ENCODE measurements at regions not wholly inside any gene's neighbourhood (a gene's known extent, or its start where the extent isn't known, plus 50 kb on each side); places are given as distances from the start of the nearest gene placed in this dataset.

DNA sequence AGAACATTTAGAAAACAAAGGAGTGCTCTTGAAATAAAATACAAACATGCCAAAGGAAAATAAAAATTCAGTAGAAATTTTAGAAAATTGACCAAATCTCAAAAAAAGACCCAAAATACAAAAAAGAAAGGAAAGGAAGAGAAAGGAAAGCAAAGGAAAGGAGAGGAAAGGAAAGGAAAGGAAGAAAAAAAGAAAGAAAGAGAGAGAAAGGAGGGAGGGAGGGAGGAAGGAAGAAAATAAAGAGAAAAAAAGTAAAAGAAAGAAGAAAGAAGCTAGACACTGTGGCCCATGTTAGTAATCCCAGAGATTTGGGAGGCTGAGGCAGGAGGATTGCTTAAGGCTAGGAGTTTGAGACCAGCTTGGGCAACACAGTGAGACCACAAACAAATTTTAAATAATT, 500.1 kb upstream of the VRK2 start (continued):
- TF ChIP-seq ESRRA (CRISPR knock-in tag; IDR thresholded peaks at IDR 0.05; ENCODE audit: low read depth): no peak
- no peak for TF ChIP-seq NKX3-1 (CRISPR knock-in tag; IDR thresholded peaks at IDR 0.05)
- TF ChIP-seq ZNF136 (CRISPR knock-in tag; IDR thresholded peaks at IDR 0.05; ENCODE audit: low read depth): no peak
- no peak for TF ChIP-seq RBM22 (optimal IDR thresholded peaks at IDR 0.05; ENCODE audit: low read length)
- no peak for TF ChIP-seq ZNF777 (CRISPR knock-in tag; IDR thresholded peaks at IDR 0.05)
- TF ChIP-seq ZNF639 (CRISPR knock-in tag; conservative IDR thresholded peaks at IDR 0.05): no peak
- no peak for TF ChIP-seq JUND (CRISPR knock-in tag; IDR thresholded peaks at IDR 0.05)
- no peak for TF ChIP-seq ATF6 (CRISPR knock-in tag; conservative IDR thresholded peaks at IDR 0.05)

DNA sequence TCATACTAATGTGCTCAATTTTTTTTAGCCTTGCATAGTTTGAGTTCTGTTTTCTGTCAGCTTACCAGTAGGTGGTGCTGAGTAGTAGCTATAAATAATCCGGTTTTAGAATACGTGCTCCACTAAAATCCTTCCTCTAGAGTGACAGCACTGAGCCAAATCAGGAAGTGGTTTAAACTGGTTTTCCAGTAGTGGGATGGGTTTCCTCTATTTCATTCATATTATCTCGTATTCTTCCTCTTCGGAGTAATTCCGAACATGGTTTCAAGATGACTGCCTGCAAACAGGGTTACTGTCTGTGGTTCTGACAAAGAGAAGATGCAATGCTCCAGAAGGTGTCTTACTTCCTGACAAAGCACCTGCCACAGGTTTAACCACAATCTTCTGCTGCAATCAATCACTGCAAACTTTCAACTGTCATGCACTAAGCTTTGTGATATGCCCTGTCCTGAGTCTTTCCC, 496.9 kb upstream of the VRK2 start:
- intact Hi-C loops (cut with micrococcal nuclease; ENCODE audit: unreplicated experiment): no loop called here
- no peak for DNase-seq (ENCODE audit: low spot score)

More for the DNA sequence above, 496.9 kb upstream of the VRK2 start:
- 0 out of 2 replicates have a peak, but pooled peaks have one; percentile 46 for TF ChIP-seq ZSCAN29 (CRISPR knock-in tag; conservative IDR thresholded peaks at IDR 0.05)
- TF ChIP-seq, protein P1, sequence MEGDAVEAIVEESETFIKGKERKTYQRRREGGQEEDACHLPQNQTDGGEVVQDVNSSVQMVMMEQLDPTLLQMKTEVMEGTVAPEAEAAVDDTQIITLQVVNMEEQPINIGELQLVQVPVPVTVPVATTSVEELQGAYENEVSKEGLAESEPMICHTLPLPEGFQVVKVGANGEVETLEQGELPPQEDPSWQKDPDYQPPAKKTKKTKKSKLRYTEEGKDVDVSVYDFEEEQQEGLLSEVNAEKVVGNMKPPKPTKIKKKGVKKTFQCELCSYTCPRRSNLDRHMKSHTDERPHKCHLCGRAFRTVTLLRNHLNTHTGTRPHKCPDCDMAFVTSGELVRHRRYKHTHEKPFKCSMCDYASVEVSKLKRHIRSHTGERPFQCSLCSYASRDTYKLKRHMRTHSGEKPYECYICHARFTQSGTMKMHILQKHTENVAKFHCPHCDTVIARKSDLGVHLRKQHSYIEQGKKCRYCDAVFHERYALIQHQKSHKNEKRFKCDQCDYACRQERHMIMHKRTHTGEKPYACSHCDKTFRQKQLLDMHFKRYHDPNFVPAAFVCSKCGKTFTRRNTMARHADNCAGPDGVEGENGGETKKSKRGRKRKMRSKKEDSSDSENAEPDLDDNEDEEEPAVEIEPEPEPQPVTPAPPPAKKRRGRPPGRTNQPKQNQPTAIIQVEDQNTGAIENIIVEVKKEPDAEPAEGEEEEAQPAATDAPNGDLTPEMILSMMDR (CRISPR knock-in tag; IDR thresholded peaks at IDR 0.05): 0 out of 2 replicates have a peak, but pooled peaks have one; percentile 24
- TF ChIP-seq PHB2 (IDR thresholded peaks at IDR 0.05; ENCODE audit: partially characterized antibody): no peak
- Histone ChIP-seq H3K36me3 (replicated peaks in 1 of 2; ENCODE audit: control insufficient read depth in 1 of 2, insufficient read depth in 2 of 2, low read length in 2 of 2) (no peaks in the 10 kb centered on the region), H3K4me1 (ENCODE audit: insufficient read depth, low read length) (no peaks in the 10 kb centered on the region), H3K27me3 (ENCODE audit: control insufficient read depth in 1 of 2, insufficient read depth in 2 of 2, low read length in 2 of 2) (no peaks in the 10 kb centered on the region), H3K9ac (ENCODE audit: insufficient read depth, low read depth, low read length) (no peak overlapping the region), H4K20me1 (ENCODE audit: insufficient read depth, low read length) (no peaks in the 10 kb centered on the region), H3K4me2 (ENCODE audit: low read depth, low read length) (no peak overlapping the region), H3K27ac (ENCODE audit: extremely low read length, insufficient read depth, low read length) (no peak overlapping the region), H3K4me3 (replicated peaks in 1 of 3; ENCODE audit: insufficient read depth in 1 of 3, low read depth in 2 of 3, low read length in 3 of 3) (no peak overlapping the region), H3K79me2 (ENCODE audit: insufficient read depth, low read length) (no peaks in the 10 kb centered on the region), H3K9me3 (ENCODE audit: low read length) (no peaks in the 10 kb centered on the region; the same call in 1 of the 2 replicates), H2AFZ (ENCODE audit: low read length) (no peak overlapping the region)
- ChIA-PET CTCF (ENCODE audit: low intra/inter-chr PET ratio, low total read pairs) (no interaction called here), POLR2A (no interaction called here)
- WGBS (ENCODE audit: low lambda C conversion rate): 39% methylated on average over 5 of the region's 5 CpGs
- FAIRE-seq (no peak), ATAC-seq (peak; percentile 54; the same call in 2 of the 3 replicates)
- no TSS peak for BruUV-seq (replicated peaks)
- in situ Hi-C loops (cut with HindIII; ENCODE audit: extremely low pct_ligation_motif_present, low pct_unique_long_range_greater_than_20kb): no loop called here
